Thymus (tissue), 11 donors: ENCODE measurements at regions not wholly inside any gene's neighbourhood (a gene's known extent, or its start where the extent isn't known, plus 50 kb on each side); places are given as distances from the start of the nearest gene placed in this dataset.

Source experiments
- DNase-seq, 9 donors: peaks; one replicate each; pipeline ENCODE4 v3.0.0-alpha.2; 2013; ENCODE audit warnings: low spot score in 9 of 9, low read depth in 6 of 9, missing footprints in 1 of 9
- H3K27ac ChIP-seq, 2 donors: one replicate each; pipeline ENCODE4 v1.5.1; 2013; ENCODE audit warnings: control low read depth in 1 of 2, low read depth in 1 of 2, low read length in 1 of 2, mild to moderate bottlenecking in 1 of 2, moderate library complexity in 1 of 2
- H3K27me3 ChIP-seq, 2 donors: one replicate each; pipeline ENCODE4 v1.5.1; 2013; ENCODE audit warnings: low read length in 1 of 2; ENCODE audit not compliant: control insufficient read depth in 2 of 2, insufficient read depth in 1 of 2
- H3K36me3 ChIP-seq, 2 donors: one replicate each; pipeline ENCODE4 v1.5.1; 2013; ENCODE audit warnings: low read length in 1 of 2, mild to moderate bottlenecking in 1 of 2, moderate library complexity in 1 of 2; ENCODE audit not compliant: control insufficient read depth in 2 of 2, insufficient read depth in 2 of 2
- H3K4me1 ChIP-seq, 2 donors: one replicate each; pipeline ENCODE4 v1.5.1; 2013; ENCODE audit warnings: low read length in 2 of 2; ENCODE audit not compliant: control insufficient read depth in 2 of 2, insufficient read depth in 2 of 2
- H3K4me3 ChIP-seq, 2 donors: one replicate each; pipeline ENCODE4 v1.5.1; 2013; ENCODE audit warnings: low read length in 2 of 2, control low read depth in 1 of 2, mild to moderate bottlenecking in 1 of 2
- H3K9me3 ChIP-seq, 2 donors: one replicate each; pipeline ENCODE4 v1.5.1; 2013; ENCODE audit warnings: low read length in 1 of 2, mild to moderate bottlenecking in 1 of 2; ENCODE audit not compliant: control insufficient read depth in 2 of 2, insufficient read depth in 1 of 2
- WGBS: extraction: QIAGEN DNeasy Blood & Tissue Kit; methylation state at CpG from one replicate; pipeline ENCODE4 v1.1.7; 2013; 5-methylcytosine and 5-hydroxymethylcytosine counted together
- donor health status: healthy.

- H3K36me3 ChIP-seq: no peaks in the 10 kb centered on the region
- H3K4me1 ChIP-seq: no peaks in the 10 kb centered on the region
- no peaks in the 10 kb centered on the region for H3K9me3 ChIP-seq
- no peak for DNase-seq
- no peaks in the 10 kb centered on the region for H3K27me3 ChIP-seq
- no peak overlapping the region for H3K4me3 ChIP-seq
- H3K27ac ChIP-seq: no peak overlapping the region
- 98% methylated on average over 8 of the region's 8 CpGs for WGBS
Measured at GRCh38 chr11:120028897-120029258, 109.0 kb downstream of the TRIM29 start.

DNA sequence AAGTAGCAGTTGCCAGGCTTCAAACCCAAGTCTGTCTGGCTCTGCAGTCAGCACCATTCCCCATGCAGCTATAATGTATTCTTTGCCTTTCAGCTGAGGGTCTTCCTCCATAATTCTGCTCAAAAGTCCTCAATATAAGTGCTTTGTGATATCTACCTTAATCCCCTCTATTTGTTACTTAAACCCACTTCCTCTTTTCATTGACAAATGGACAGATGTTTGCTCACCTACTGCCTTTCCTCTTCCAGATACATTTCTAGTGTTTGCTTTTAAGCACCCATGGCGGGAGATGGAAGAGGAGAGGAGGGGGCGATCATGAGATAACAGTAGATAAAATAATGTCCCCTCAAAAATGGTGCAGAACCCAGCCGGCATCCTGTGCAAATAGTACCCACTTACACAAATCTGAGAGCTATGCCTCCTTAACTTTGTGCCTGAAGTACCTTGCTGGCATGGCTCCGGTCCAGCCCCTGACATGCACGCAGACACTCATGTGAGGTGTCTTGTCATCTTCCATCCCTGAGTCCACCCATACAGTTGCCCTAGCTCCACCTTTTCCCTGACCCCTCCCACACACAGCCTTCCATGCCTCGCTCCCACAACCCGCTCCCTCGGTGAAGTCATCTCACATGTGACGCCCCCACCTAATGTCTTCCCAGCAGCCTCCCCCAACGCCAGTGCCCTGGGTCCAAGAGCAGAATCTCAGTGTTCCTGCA lies 109.6 kb downstream of the TRIM29 start:
- no peaks in the 10 kb centered on the region for H3K27me3 ChIP-seq
- H3K4me3 ChIP-seq: no peak overlapping the region
- H3K36me3 ChIP-seq: no peaks in the 10 kb centered on the region
- DNase-seq: no peak
- H3K9me3 ChIP-seq: no peaks in the 10 kb centered on the region
- 87% methylated on average over 10 of the region's 10 CpGs for WGBS
- no peak overlapping the region for H3K27ac ChIP-seq
- H3K4me1 ChIP-seq: no peaks in the 10 kb centered on the region

DNA sequence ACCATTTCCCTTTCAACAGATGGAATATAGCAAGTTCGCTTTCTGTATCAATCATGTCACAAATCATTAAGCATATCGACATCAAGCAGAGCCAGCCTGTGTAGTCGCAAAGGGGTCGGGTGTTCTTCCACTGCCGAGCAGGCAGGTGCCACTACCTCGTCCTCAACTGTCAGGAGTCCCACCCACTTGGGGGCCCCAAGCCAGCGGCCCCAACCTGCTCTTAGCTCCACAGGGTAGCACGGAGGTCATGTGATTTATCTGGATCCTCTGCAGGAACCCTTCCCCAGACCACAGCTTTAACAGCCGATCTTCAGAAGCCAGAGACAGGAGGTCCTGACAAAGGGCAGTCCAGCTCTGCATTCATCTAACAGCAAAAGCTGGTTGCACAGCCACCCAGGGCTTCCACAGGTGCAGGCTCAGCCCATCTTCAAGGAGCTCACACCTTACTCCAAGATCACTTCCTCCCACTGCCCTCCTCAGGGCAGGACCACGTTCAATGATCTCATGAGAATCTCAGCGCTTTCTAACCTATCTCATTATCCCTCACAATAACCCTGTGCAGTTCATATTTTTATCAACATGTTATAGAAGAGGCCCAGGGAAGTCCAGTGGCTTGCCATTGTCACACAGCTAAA lies 110.2 kb downstream of the TRIM29 start:
- H3K36me3 ChIP-seq: no peaks in the 10 kb centered on the region
- no peak for DNase-seq
- H3K27ac ChIP-seq: no peak overlapping the region
- WGBS: 70% methylated on average over 11 of the region's 11 CpGs
- no peak overlapping the region for H3K4me3 ChIP-seq
- H3K27me3 ChIP-seq: no peaks in the 10 kb centered on the region
- no peaks in the 10 kb centered on the region for H3K9me3 ChIP-seq
- H3K4me1 ChIP-seq: no peaks in the 10 kb centered on the region

GRCh38 chr11:120025606-120026335 lies 112.1 kb downstream of the TRIM29 start:
- Histone ChIP-seq H3K27me3 (no peaks in the 10 kb centered on the region), H3K4me3 (no peak overlapping the region), H3K27ac (no peak overlapping the region), H3K4me1 (no peaks in the 10 kb centered on the region), H3K9me3 (no peaks in the 10 kb centered on the region), H3K36me3 (no peaks in the 10 kb centered on the region)
- WGBS: 96% methylated on average over 56 of the region's 56 CpGs
- DNase-seq: no peak

DNA sequence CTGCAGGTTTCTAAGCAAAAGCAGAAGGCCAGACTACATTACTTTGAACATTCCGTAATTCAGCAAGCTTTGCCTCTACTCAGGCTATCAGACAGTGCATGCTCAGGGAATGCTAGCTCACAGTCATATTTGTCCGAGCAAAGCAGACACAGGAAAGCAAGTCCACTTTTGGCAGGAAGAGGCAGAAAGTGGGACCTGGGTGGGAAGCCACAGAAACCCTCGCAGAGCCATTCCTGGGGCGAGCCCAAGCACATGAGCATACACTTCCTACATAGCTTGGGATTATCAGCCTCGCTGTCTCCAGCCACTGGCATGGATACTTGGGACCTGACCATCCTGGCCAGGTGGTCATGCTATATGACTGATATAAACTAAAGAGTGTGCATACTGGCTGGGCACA lies 113.3 kb downstream of the TRIM29 start:
- no peaks in the 10 kb centered on the region for H3K36me3 ChIP-seq
- no peaks in the 10 kb centered on the region for H3K4me1 ChIP-seq
- H3K27ac ChIP-seq: no peak overlapping the region
- H3K27me3 ChIP-seq: no peaks in the 10 kb centered on the region
- DNase-seq: no peak
- no peak overlapping the region for H3K4me3 ChIP-seq
- no peaks in the 10 kb centered on the region for H3K9me3 ChIP-seq
- WGBS: 76% methylated on average over 5 of the region's 5 CpGs

DNA sequence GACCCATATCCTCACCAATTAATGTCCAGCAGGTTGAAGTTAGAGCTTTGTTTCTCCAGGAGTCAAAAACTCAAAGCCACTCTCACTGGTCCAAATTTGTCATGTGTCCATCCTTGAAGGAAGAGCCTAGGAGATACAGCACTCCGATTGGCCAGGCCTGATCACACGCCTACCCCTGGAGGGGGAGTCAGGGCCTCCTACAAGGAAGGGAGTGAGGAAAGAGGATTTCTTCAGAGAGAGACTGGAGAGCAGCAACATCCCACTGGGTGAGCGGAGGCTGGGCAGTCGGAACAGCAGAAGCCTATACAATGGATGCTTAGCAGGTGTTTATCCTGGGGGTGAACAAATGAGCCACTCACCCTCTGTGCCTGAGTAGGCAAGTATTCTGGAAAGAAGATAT lies 113.9 kb downstream of the TRIM29 start:
- no peaks in the 10 kb centered on the region for H3K27me3 ChIP-seq
- DNase-seq: no peak
- no peaks in the 10 kb centered on the region for H3K36me3 ChIP-seq
- H3K4me3 ChIP-seq: no peak overlapping the region
- no peaks in the 10 kb centered on the region for H3K9me3 ChIP-seq
- H3K4me1 ChIP-seq: no peaks in the 10 kb centered on the region
- 88% methylated on average over 4 of the region's 4 CpGs for WGBS
- no peak overlapping the region for H3K27ac ChIP-seq

DNA sequence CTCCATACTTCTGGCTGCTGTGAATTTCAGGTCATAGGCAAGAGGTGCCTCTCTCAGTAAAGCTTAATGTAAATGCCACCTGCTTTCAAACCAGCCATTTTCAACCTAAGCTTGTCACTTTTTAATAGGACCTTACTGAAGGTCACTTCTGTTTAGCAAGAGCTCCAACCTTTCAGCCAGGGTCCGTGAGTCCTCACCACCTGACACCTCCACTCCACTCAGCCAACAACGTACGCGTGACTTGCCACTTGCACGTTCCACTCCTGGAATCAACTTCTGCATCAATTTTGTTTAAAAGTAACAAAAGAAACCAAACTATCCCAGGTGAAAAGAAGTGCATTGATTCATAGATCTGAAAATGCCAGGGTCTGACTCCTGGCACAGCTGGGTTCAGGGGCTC lies 114.4 kb downstream of the TRIM29 start:
- no peak for DNase-seq
- no peak overlapping the region for H3K27ac ChIP-seq
- WGBS: 94% methylated on average over 5 of the region's 5 CpGs
- H3K9me3 ChIP-seq: no peaks in the 10 kb centered on the region
- no peaks in the 10 kb centered on the region for H3K36me3 ChIP-seq
- no peak overlapping the region for H3K4me3 ChIP-seq
- H3K4me1 ChIP-seq: no peaks in the 10 kb centered on the region
- H3K27me3 ChIP-seq: no peaks in the 10 kb centered on the region

GRCh38 chr11:120023120-120023519 lies 114.8 kb downstream of the TRIM29 start:
- Histone ChIP-seq H3K4me3 (no peak overlapping the region), H3K27ac (no peak overlapping the region), H3K4me1 (no peaks in the 10 kb centered on the region), H3K27me3 (no peaks in the 10 kb centered on the region), H3K36me3 (no peaks in the 10 kb centered on the region), H3K9me3 (no peaks in the 10 kb centered on the region)
- 11% methylated on average over 1 of the region's 1 CpG for whole genome bisulfite sequencing
- no peak for DNase-seq

- H3K27me3 ChIP-seq: no peaks in the 10 kb centered on the region
- 92% methylated on average over 5 of the region's 5 CpGs for WGBS
- no peak overlapping the region for H3K27ac ChIP-seq
Measured at GRCh38 chr11:120022617-120023016, 115.3 kb downstream of the TRIM29 start.

More at GRCh38 chr11:120022617-120023016, 115.3 kb downstream of the TRIM29 start:
- Histone ChIP-seq H3K9me3 (no peaks in the 10 kb centered on the region), H3K4me3 (no peak overlapping the region), H3K36me3 (no peaks in the 10 kb centered on the region), H3K4me1 (no peaks in the 10 kb centered on the region)
- no peak for DNase-seq
